ENCODE measurements at regions not wholly inside any gene's neighbourhood (a gene's known extent, or its start where the extent isn't known, plus 50 kb on each side); places are given as distances from the start of the nearest gene placed in this dataset.

DNA sequence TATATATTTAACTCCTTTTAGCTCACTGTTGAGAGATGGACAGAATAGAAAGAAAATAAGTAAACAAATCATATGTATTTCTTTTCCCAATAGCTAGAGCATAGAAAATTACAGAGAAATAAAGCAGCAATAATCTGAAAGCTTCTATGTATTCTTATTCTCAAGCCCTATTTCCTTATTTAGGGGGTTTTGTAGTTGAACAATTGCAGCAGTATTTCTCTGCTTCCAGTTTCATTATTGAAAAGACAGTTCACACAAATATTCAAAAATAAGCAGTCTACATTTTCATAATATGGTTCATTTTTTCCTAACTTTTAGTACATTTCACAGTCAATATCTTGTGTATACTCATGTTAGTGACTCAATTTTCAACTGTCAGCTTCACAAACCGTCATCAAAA is 638.2 kb downstream of the MRPL39 start:
- Histone ChIP-seq H3K36me3 (ENCODE audit: control insufficient read depth in 4 of 4, insufficient read depth in 3 of 4, low read depth in 1 of 4, low read length in 3 of 4) (no peaks in the 10 kb centered on the region), H3K27ac (ENCODE audit: low read depth in 1 of 2, low read length in 2 of 2) (no peak overlapping the region), H3K4me3 (ENCODE audit: low read depth in 1 of 3, low read length in 3 of 3) (no peak overlapping the region), H3K9me3 (ENCODE audit: control insufficient read depth in 4 of 4, low read length in 3 of 4) (peaks cover 0 to 4% (median 0%) of the 10 kb centered on the region in 4 donors), H3K4me1 (ENCODE audit: control insufficient read depth in 4 of 4, insufficient read depth in 4 of 4, low read length in 3 of 4) (no peaks in the 10 kb centered on the region), H3K9ac (ENCODE audit: low read depth in 1 of 2, low read length in 2 of 2) (no peak overlapping the region), H3K27me3 (ENCODE audit: control insufficient read depth in 4 of 4, insufficient read depth in 4 of 4, low read length in 3 of 4) (no peaks in the 10 kb centered on the region)
- DNase-seq (ENCODE audit: low spot score) = no peak
- no peak for TF ChIP-seq NR2F2 (IDR thresholded peaks at IDR 0.05)
- no peak for TF ChIP-seq MAX (IDR thresholded peaks at IDR 0.05)
- WGBS = 68% methylated on average over 1 of the region's 1 CpG

- H3K27me3 ChIP-seq (ENCODE audit: control insufficient read depth in 4 of 4, insufficient read depth in 4 of 4, low read length in 3 of 4) = peaks cover 0 to 5% (median 0%) of the 10 kb centered on the region in 4 donors
- H3K4me3 ChIP-seq (ENCODE audit: low read depth in 1 of 3, low read length in 3 of 3) = no peak overlapping the region
- no peaks in the 10 kb centered on the region for H3K36me3 ChIP-seq (ENCODE audit: control insufficient read depth in 4 of 4, insufficient read depth in 3 of 4, low read depth in 1 of 4, low read length in 3 of 4)
- H3K4me1 ChIP-seq (ENCODE audit: control insufficient read depth in 4 of 4, insufficient read depth in 4 of 4, low read length in 3 of 4) = no peaks in the 10 kb centered on the region
- 61% methylated on average over 6 of the region's 6 CpGs for WGBS
- DNase-seq (ENCODE audit: low spot score) = no peak
- no peaks in the 10 kb centered on the region for H3K9me3 ChIP-seq (ENCODE audit: control insufficient read depth in 4 of 4, low read length in 3 of 4)
- no peak overlapping the region for H3K27ac ChIP-seq (ENCODE audit: low read depth in 1 of 2, low read length in 2 of 2)
- H3K9ac ChIP-seq (ENCODE audit: low read depth in 1 of 2, low read length in 2 of 2) = no peak overlapping the region
- TF ChIP-seq EGR1 (IDR thresholded peaks at IDR 0.05; ENCODE audit: low read depth in 2 of 2) (no peak), TAF1 (conservative IDR thresholded peaks at IDR 0.05) (no peak), ZBTB33 (IDR thresholded peaks at IDR 0.05) (no peak), GABPA (IDR thresholded peaks at IDR 0.05 in 1 of 2, conservative IDR thresholded peaks at IDR 0.05 in 1 of 2) (no peak), YY1 (IDR thresholded peaks at IDR 0.05) (no peak), JUND (IDR thresholded peaks at IDR 0.05) (no peak), FOXA2 (IDR thresholded peaks at IDR 0.05) (no peak)
Measured at GRCh38 chr21:24955275-24955961, 651.9 kb downstream of the MRPL39 start.

DNA sequence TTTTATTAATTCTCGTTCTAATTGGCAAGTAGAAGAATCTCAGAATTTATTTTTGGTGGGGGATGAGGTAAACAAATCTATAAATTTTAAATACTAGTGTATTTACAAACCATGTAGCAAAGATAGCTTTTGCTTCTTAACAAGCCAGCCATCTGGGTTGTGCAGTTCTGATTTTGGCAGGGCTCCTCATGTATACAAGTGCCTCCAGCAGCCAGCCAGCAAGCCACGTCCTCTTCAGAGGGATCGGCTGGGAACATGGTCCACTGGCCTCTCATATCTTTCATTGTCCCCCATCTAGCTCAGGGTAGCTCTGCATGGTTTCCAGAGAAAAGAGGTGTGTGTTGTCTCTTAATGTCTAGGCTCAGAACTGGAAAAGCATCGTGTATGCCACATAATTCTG is 659.1 kb downstream of the MRPL39 start:
- 53% methylated on average over 4 of the region's 4 CpGs for WGBS
- Histone ChIP-seq H3K4me1 (ENCODE audit: control insufficient read depth in 4 of 4, insufficient read depth in 4 of 4, low read length in 3 of 4) (no peaks in the 10 kb centered on the region), H3K36me3 (ENCODE audit: control insufficient read depth in 4 of 4, insufficient read depth in 3 of 4, low read depth in 1 of 4, low read length in 3 of 4) (no peaks in the 10 kb centered on the region), H3K4me3 (ENCODE audit: low read depth in 1 of 3, low read length in 3 of 3) (no peak overlapping the region), H3K27me3 (ENCODE audit: control insufficient read depth in 4 of 4, insufficient read depth in 4 of 4, low read length in 3 of 4) (no peaks in the 10 kb centered on the region), H3K9ac (ENCODE audit: low read depth in 1 of 2, low read length in 2 of 2) (no peak overlapping the region), H3K9me3 (ENCODE audit: control insufficient read depth in 4 of 4, low read length in 3 of 4) (no peaks in the 10 kb centered on the region), H3K27ac (ENCODE audit: low read depth in 1 of 2, low read length in 2 of 2) (no peak overlapping the region)
- TF ChIP-seq ATF3 (IDR thresholded peaks at IDR 0.05) (no peak), MAX (IDR thresholded peaks at IDR 0.05) (no peak), NR2F2 (IDR thresholded peaks at IDR 0.05) (no peak), ZBTB33 (IDR thresholded peaks at IDR 0.05) (no peak), GABPA (IDR thresholded peaks at IDR 0.05 in 1 of 2, conservative IDR thresholded peaks at IDR 0.05 in 1 of 2) (no peak), CTCF (IDR thresholded peaks at IDR 0.05; ENCODE audit: low read depth, low read length, missing input control) (no peak), YY1 (IDR thresholded peaks at IDR 0.05) (no peak), HNF4A (conservative IDR thresholded peaks at IDR 0.05) (no peak)
- DNase-seq (ENCODE audit: low spot score) = no peak
